MCF 10A (cell line): ENCODE measurements at regions not wholly inside any gene's neighbourhood (a gene's known extent, or its start where the extent isn't known, plus 50 kb on each side); places are given as distances from the start of the nearest gene placed in this dataset.
A peak's percentile ranks its signal among the peaks of the same experiment; 100 is the strongest.

ENCODE experiments used
- BruUV-seq: library from RNA; stranded (reverse); fragments of 400-500 nt; replicated peaks from 2 replicates; lab custom pipeline; 2021; lab: Mats Ljungman, UMichigan
- CTCF ChIA-PET: fragments of 300-600 bp; sonication (Branson Sonifier 250); formaldehyde crosslinking; extraction: SDS; loops from one replicate; lab custom pipeline; 2021; ENCODE audit warnings: antibody characterized with exemption, inconsistent platforms; lab: Yijun Ruan, JAX
- POLR2A ChIA-PET: fragments of 300-600, 350-650 bp; sonication (Branson Sonifier 250); formaldehyde crosslinking; extraction: SDS; loops from one replicate; lab custom pipeline; 2020; ENCODE audit warnings: antibody characterized with exemption, inconsistent platforms; lab: Yijun Ruan, JAX
- DNase-seq: peaks from one replicate; pipeline ENCODE4 v3.0.0-alpha.2; 2018; ENCODE audit not compliant: unreplicated experiment
- H3K27ac Mint-ChIP-seq: one replicate; pipeline ENCODE4 v1.8.0; 2022; ENCODE audit warnings: mild to moderate bottlenecking, low read depth, mixed read lengths; ENCODE audit not compliant: unreplicated experiment
- H3K27me3 Mint-ChIP-seq: one replicate; pipeline ENCODE4 v1.8.0; 2022; ENCODE audit warnings: mixed read lengths; ENCODE audit not compliant: insufficient read depth, unreplicated experiment
- H3K36me3 Mint-ChIP-seq: one replicate; pipeline ENCODE4 v1.8.0; 2022; ENCODE audit warnings: mild to moderate bottlenecking, moderate library complexity, mixed read lengths; ENCODE audit not compliant: insufficient read depth, unreplicated experiment
- H3K4me1 Mint-ChIP-seq: one replicate; pipeline ENCODE4 v1.8.0; 2022; ENCODE audit warnings: mixed read lengths; ENCODE audit not compliant: insufficient read depth, unreplicated experiment
- H3K4me3 Mint-ChIP-seq: one replicate; pipeline ENCODE4 v1.8.0; 2022; ENCODE audit warnings: mild to moderate bottlenecking, moderate library complexity, mixed read lengths; ENCODE audit not compliant: unreplicated experiment
- H3K9me3 Mint-ChIP-seq: one replicate; pipeline ENCODE4 v1.8.0; 2022; ENCODE audit warnings: mixed read lengths; ENCODE audit not compliant: unreplicated experiment
- intact Hi-C: fragments of 100-400 bp; cut with micrococcal nuclease; formaldehyde crosslinking; loops from 2 replicates; pipeline ENCODE4 v1.14.1; 2022
- TF ChIP-seq, protein P1 (sequence below): fragments of 200-600 bp; IDR thresholded peaks from one replicate; pipeline ENCODE4 v1.8.0; 2022; ENCODE audit warnings: antibody characterized with exemption, mild to moderate bottlenecking; ENCODE audit not compliant: unreplicated experiment

DNA sequence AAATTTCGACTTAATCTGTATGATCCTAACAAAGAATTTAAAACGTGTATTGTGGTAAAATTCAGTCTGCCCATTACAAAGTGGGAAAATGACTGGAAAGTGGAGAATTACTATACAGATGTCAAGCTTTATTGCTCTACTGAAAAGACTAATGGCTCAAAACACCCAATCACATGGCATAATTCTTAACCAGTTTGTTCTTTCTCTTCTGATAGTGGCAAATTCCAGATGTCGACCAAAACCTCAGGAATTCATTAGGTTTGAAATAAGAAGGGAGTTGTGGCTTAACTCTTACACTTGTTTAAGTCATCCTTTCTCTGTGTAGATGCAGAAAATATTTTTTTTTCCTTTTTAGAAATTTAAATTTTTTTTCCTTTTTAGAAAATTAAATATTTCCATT is 1254.9 kb upstream of the LRRN3 start:
- TF ChIP-seq, protein P1, sequence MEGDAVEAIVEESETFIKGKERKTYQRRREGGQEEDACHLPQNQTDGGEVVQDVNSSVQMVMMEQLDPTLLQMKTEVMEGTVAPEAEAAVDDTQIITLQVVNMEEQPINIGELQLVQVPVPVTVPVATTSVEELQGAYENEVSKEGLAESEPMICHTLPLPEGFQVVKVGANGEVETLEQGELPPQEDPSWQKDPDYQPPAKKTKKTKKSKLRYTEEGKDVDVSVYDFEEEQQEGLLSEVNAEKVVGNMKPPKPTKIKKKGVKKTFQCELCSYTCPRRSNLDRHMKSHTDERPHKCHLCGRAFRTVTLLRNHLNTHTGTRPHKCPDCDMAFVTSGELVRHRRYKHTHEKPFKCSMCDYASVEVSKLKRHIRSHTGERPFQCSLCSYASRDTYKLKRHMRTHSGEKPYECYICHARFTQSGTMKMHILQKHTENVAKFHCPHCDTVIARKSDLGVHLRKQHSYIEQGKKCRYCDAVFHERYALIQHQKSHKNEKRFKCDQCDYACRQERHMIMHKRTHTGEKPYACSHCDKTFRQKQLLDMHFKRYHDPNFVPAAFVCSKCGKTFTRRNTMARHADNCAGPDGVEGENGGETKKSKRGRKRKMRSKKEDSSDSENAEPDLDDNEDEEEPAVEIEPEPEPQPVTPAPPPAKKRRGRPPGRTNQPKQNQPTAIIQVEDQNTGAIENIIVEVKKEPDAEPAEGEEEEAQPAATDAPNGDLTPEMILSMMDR, result no peak
- H3K27ac Mint-ChIP-seq, result no peak overlapping the region
- ChIA-PET POLR2A (interaction anchor here (0.6 kb wide), 1 partner anchor 22 kb away, joined by 3 read pairs; no protein-coding TSS in a partner anchor), CTCF (no interaction called here)
- peaks cover 20% of the 10 kb centered on the region for H3K27me3 Mint-ChIP-seq
- BruUV-seq, result no TSS peak
- H3K4me3 Mint-ChIP-seq, result no peak overlapping the region
- H3K9me3 Mint-ChIP-seq, result no peaks in the 10 kb centered on the region
- intact Hi-C loops, result no loop called here
- no peak for DNase-seq
- H3K4me1 Mint-ChIP-seq, result no peaks in the 10 kb centered on the region
- H3K36me3 Mint-ChIP-seq, result no peaks in the 10 kb centered on the region

DNA sequence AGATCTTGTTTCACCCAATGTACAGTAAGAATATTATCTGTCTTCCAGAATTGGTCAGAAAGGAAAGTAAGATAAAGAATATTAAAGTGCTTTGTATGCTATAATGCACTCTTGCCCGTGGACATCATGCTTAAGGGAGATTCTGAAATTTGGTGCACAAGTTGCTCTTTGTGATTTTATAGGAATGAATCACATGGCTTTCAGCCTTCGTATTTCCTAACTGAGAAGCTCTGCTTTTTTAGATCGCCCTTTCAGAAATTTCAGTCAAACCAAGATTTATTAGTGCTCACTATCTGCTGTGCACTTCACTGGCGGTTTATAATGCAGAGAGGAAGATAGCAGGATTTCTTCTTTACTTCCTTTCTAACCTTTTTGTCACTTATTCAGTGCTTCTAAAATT is 1248.5 kb upstream of the LRRN3 start:
- TF ChIP-seq, protein P1, result no peak
- POLR2A ChIA-PET, result no interaction called here
- H3K27me3 Mint-ChIP-seq, result peaks cover 31% of the 10 kb centered on the region
- intact Hi-C loops, result loop anchor here (5.0 to 10.0 kb wide), 3 partner anchors 252 to 1645 kb away; partner anchors contain the start of gene LRRN3
- CTCF ChIA-PET, result interaction anchor here (0.6 to 1.2 kb wide), 3 partner anchors 601 to 1883 kb away, joined by 3 read pairs; no protein-coding TSS in a partner anchor
- no peaks in the 10 kb centered on the region for H3K9me3 Mint-ChIP-seq
- no peaks in the 10 kb centered on the region for H3K4me1 Mint-ChIP-seq
- BruUV-seq, result no TSS peak
- H3K27ac Mint-ChIP-seq, result no peak overlapping the region
- no peak overlapping the region for H3K4me3 Mint-ChIP-seq
- DNase-seq, result no peak
- H3K36me3 Mint-ChIP-seq, result no peaks in the 10 kb centered on the region

DNA sequence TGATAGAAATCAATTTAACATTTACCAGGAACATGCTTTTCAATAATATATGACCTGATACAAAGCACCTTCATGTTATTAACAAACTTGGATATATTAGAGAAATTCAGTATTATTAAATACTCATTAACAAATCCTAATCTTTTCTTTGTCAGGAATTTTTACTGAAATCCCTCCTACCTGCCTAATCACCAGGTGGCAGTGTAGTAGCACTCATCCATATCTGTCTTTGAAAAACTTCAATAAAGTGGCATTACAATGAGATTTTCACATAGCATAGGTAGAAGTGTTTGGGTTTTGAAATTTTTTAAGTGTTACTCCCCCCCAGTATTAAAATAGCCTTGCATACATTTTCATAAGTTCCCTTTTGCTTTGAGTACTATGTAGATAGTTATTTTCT is 1246.6 kb upstream of the LRRN3 start:
- no peaks in the 10 kb centered on the region for H3K4me1 Mint-ChIP-seq
- no peaks in the 10 kb centered on the region for H3K9me3 Mint-ChIP-seq
- no peak overlapping the region for H3K4me3 Mint-ChIP-seq
- CTCF ChIA-PET, result interaction anchor here (0.5 to 2.6 kb wide), 11 partner anchors 14 to 1888 kb away, joined by 3 to 12 read pairs (median 3); no protein-coding TSS in a partner anchor
- H3K36me3 Mint-ChIP-seq, result no peaks in the 10 kb centered on the region
- H3K27me3 Mint-ChIP-seq, result peaks cover 46% of the 10 kb centered on the region
- H3K27ac Mint-ChIP-seq, result no peak overlapping the region
- intact Hi-C loops, result loop anchor here (1.0 to 10.0 kb wide), 6 partner anchors 250 to 1890 kb away; partner anchors contain the start of gene LRRN3
- POLR2A ChIA-PET, result no interaction called here
- TF ChIP-seq, protein P1, result peak; percentile 61
- peak; percentile 33 for DNase-seq
- no TSS peak for BruUV-seq

DNA sequence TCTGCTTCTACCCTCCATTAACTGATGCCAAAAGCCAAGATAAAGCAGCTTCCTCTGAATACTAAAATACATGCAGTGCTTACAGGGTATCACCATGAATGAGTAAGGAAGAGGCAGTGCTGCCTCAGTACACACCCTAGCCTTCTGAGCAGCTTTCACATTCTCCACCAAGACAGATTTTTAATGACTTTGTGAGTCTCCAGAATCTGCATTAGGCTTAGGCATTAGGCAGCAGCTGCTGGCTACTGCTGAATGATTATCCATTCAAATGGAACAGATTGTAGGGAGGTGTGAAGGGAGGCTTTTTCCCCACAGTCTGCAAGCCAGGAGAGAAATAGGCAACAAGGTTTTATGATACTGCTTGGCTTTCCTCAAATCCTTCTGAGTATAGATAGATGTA is 1226.7 kb upstream of the LRRN3 start:
- Mint-ChIP-seq H3K36me3 (no peaks in the 10 kb centered on the region), H3K27ac (no peak overlapping the region), H3K4me3 (no peak overlapping the region), H3K4me1 (no peaks in the 10 kb centered on the region), H3K27me3 (peaks cover 20% of the 10 kb centered on the region), H3K9me3 (no peaks in the 10 kb centered on the region)
- POLR2A ChIA-PET, result no interaction called here
- TF ChIP-seq, protein P1, result no peak
- CTCF ChIA-PET, result no interaction called here
- no TSS peak for BruUV-seq
- no peak for DNase-seq
- intact Hi-C loops, result no loop called here
